Fibroblast of skin of right biceps (primary cell): ENCODE measurements at regions not wholly inside any gene's neighbourhood (a gene's known extent, or its start where the extent isn't known, plus 50 kb on each side); places are given as distances from the start of the nearest gene placed in this dataset.
A peak's percentile ranks its signal among the peaks of the same experiment; 100 is the strongest.

Experiments
- DNase-seq: peaks from one replicate; pipeline ENCODE4 v3.0.0-alpha.2; 2013

DNA sequence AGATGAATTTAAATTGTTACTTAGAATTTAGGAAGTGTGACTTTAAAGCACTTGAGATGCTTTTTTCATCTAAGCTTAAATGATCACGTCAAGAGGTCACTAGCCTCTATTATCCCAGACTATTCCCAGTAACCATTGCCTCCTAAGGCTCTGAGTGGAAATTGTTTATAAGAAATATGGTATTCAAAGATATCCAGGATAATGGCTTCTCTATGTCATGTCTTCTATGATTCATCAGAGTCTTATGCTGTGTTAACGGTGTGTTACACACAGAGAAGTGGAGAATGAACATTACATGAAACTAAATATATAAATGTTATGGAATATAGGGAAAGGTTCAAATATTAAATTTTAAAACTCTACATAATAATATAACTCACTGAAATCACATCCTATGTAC, 79.8 kb upstream of the NBEA start:
- DNase-seq: peak; percentile 44

DNA sequence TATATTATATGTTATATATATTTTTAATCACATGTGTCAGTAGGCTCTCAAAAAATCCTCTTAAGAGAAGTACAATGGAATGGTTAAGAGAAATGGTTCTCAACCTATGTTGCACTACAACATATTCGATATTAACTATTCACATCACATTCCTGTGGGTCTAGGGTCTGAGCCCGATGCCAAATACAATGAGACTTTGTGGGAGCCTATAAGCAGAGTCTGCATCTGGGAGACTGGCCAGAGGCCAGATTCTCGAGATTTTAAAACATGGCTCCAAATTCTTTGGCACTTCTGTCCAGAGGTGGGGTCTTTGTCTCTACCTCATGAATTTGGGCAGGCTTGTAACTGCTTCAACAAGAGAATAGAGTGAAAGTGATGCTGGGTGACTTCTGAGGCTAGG, 79.4 kb upstream of the NBEA start:
- DNase-seq: peak; percentile 49

DNA sequence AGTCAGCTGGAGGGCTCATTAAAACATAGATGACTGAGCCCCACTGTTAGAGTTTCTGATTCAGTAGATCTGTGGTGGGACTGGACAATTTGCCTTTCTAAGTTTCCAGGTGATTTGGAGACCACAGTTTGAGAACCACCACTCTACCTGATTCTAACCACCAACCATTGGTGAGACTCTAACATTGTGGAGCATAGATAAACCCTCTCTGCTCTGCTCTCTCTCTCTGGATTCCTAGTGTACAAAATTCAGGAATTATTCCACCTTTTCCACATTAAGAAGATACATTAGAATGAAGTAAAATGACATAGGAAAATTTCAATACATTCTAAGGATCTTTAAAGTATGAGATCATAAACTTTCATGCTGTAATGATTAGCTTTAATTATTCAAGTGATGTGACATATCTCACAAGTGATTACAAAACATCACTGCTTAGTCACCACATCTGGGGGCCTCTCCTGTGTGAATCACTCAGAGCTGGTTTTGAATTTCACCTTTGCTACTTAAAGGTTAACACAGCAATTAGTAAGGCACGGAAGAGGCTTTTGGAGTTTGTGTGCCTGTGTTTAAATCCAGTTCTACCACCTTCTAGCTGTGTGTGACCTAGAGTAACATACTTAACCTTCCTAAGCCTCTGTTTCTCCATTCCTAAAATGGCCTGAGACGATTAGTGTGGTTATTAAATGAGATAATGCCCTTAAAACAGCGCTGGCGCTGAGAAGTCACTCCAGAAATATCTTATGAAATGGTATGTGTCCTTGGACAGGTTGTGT, 78.5 kb upstream of the NBEA start:
- DNase-seq: peak; percentile 91

DNA sequence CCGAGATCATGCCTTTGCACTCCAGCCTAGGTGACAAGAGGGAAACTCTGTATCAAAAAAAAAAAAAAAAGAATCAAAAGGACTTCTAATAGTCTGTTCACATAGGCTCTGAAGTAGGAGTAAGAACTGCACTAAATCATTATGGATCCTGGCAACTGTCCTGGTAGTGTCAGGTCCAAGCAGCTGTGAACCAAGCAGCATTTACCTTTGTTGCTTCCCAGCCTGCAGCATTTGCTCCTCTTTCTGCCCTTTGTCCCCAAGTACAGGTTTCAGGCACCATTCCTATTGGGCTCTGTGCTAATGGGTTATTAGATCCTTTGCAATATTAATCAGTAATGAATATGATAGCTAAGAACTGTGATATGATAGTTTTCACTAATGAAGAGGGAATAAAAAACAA, 77.4 kb upstream of the NBEA start:
- no peak for DNase-seq

DNA sequence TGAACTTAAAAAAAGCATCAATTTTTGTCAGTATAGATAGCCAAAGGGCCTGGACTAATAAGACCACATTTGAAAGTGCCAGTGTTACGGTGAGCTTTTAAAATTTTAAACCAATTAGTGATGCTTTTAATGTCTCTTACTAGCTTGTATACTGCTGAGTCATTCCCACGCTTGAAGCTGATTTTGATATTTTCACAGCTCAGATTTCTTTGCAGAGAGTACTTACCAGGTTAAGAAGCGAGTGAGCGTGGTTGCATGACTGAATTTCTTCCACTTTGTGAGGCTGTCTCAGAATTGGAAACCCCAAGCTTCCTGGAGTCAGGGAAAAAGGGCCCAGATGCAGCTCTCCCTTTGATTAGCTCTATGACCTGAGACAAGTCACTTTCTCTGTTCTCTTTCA, 74.5 kb upstream of the NBEA start:
- peak; percentile 62 for DNase-seq

DNA sequence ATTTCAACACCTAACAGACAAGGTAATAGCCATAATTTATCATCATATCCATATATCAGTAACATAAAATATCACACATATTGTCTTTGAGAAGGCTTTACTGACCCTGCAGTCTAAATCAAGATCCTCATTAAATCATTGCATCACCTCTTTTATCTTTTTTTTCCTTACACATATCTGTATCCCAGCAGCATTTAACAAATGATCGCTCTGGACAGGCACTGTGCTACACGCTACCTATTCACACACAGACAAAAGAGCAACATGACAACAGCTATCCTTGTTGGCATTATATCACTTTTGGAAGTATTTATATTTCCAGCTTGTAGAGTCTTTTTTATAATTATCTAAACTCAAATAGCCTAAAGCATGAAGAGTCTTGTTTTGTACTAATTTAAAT, 73.3 kb upstream of the NBEA start:
- DNase-seq: no peak

DNA sequence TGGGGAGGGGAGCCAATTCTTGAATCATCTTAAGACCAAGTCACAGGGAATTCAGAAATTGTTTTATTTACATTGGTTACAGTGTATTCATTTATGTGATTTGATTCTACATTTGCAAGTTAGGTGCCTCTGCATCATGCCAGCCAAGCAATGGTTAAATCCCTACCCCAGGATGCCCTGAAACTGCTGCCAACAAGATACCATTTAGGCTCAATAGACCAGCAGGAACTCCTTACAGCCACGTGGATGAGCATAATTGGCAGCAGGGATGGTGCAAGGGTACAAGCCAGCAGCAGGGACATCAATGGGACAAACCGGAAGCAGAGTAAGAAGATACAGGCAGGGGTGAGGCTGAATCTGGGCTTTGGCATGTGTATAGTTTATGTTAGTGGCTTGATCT, 72.4 kb upstream of the NBEA start:
- no peak for DNase-seq

DNA sequence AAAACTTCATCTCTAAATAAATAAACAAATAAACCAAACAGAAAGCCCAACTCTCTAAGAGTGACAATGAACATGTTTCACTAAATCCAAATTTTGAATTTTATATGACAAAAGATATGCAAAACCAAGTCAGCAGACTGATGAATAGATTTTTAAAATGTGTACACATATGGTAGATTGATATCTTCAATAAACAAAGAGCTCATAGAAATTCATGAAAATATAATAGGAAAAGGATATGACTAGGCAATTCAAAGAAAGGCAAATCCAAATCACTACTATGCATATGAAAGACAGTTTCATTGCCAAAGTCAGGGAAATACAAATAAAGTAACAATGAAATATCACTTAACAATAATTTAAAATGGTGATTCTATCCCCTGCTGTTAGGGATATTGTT, 63.7 kb upstream of the NBEA start:
- no peak for DNase-seq

DNA sequence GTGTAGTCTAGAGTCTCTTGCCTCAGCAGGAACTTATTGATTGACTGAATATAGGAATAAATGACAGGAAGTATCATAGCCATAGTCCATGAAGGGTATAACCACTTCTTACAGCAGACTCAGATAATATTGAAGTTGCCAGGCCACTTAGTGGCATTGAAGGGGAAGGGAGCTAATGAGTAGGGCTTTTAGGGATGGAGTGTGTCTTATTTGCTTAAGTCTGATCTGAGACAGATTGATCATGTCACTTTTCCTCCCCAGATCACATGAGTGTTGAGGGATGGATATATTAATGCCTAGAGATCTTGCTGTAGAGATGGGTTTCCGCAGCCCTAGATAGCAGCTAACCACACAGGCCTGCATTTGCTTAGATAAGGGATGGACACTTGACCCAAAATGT, 62.2 kb upstream of the NBEA start:
- no peak for DNase-seq

DNA sequence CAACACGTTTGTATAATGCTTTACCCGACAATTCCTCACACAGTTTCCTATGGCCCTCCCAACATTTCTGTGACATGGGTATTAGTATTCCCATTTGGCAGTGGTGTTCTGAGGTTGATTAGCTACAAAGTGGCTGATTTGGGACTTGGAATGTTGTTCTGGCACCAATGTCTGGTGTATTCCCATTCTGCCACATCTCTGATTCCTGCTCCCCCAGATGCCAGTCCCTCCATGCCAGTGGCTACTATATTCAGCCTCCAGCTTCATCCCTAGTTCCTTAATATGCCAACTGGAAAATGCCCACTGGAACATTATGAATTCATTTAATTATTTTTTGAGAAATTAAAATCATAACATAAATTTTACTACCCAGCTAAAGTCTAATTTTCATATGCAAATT, 60.6 kb upstream of the NBEA start:
- no peak for DNase-seq

DNA sequence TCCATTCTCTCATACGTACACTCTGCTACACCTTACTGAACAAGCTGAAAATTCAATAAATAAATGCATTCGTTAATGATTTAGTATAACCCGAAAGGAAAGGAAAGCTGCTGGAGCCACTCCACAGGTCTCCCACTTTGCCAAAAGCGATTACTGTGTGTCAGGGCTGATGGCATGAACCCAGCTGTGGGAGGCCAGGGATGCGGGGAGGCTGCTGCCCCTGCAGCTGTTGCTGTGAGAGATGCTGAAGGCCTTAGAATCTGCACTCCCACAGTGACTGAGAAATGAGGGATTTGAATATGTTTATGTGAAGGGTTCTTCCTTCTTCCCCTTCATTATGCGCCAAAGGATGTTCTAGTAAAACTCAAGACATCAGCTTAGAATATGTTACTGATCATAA, 58.7 kb upstream of the NBEA start:
- no peak for DNase-seq

DNA sequence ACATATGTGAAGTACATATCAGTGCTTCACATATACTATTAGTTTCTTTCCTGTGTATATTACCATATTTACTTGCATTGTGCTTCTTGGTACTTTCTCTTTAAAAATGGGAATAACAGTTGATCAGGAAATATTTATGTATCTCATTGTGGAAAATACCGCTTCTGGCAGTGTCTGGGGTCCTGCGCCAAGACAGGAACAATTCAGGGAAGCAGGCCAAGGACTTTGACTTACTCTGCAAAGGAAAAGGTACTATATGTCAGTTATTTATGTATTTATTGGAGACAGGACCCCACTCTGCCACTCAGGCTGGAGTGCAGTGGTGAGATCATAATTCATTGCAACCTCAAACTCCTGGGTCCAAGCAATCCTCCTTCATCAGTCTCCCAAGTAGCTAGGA, 57.7 kb upstream of the NBEA start:
- DNase-seq: no peak

DNA sequence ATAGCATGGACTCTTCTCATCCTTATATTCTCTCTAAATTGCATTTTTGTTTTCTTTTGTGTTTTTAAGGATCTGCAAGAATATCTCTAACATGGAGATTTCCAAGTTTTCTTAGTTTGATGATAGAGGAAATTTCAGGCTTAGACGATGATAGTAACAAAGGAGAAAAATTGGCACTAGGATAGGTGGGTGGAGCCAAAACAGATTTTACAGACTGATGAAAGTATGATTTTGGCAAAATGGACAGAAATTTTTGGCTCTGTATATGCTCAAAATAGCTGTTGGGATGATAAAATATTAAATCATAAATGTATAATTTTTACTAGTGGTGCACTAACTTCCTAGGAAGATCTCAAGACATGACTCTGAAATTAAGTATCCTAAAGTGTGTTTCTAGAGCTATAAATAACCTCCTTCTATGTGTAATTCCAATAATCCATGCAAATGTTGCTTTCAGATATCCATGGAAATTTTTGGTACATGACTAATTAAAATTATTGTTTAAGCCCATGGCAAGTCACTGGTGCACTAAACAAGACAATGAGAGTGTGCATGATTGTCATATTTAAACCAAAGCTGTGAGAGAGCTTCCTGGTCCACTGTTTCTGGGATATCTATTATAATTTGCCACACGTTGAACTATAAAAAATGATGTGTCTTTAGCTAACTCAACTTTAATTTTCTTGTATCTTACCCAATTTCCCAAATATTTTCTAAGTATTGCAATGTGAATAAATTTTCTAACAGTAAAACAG, 55.8 kb upstream of the NBEA start:
- peak; percentile 23 for DNase-seq

DNA sequence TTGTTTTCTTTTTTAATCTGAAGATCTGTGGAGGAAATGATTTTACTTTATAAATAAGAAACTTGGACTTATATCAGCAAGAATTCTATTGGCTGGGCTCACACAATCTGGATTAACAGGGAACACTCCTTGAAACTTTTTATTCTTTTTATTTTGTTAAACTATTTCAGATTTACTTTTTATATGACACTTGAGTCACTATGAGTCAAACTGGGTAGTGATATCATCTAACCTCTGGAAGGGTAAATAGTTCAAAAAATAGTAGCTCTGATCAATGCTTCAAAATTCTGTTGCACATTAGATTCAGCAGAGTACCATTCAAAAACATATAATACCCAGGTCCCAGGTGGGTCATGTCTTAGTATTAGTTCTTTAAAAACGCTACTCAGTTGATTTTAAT, 55.1 kb upstream of the NBEA start:
- DNase-seq: peak; percentile 13
